Astrocyte (in vitro differentiated cells and primary cell): ENCODE measurements at regions not wholly inside any gene's neighbourhood (a gene's known extent, or its start where the extent isn't known, plus 50 kb on each side); places are given as distances from the start of the nearest gene placed in this dataset.

Source experiments
- DNase-seq: peaks from one replicate; pipeline ENCODE4 v3.0.0-alpha.2; 2010; ENCODE audit warnings: low read depth
- FAIRE-seq: peaks from 2 replicates; lab custom pipeline; 2011; peaks lifted over from hg19 to GRCh38; lab: Jason Lieb, UNC
- H2AFZ ChIP-seq: 2 replicates; pipeline ENCODE4 v1.6.0; 2012; ENCODE audit warnings: low read depth, low read length, inconsistent platforms
- H3K27ac ChIP-seq: 2 replicates; pipeline ENCODE4 v1.5.1; 2011; ENCODE audit warnings: low read depth, low read length, inconsistent platforms
- H3K27me3 ChIP-seq: 2 replicates; pipeline ENCODE4 v1.6.0; 2011; ENCODE audit warnings: low read length, inconsistent platforms; ENCODE audit not compliant: insufficient read depth
- H3K36me3 ChIP-seq: 2 replicates; pipeline ENCODE4 v1.5.1; 2011; ENCODE audit warnings: low read length, inconsistent platforms; ENCODE audit not compliant: insufficient read depth
- H3K4me1 ChIP-seq: 2 replicates; pipeline ENCODE4 v1.5.1; 2011; ENCODE audit warnings: low read length, inconsistent platforms; ENCODE audit not compliant: insufficient read depth
- H3K4me2 ChIP-seq: 2 replicates; pipeline ENCODE4 v1.6.0; 2012; ENCODE audit warnings: low read length, inconsistent platforms
- H3K4me3 ChIP-seq: 2 replicates; pipeline ENCODE4 v1.5.1; 2011; ENCODE audit warnings: low read depth, mild to moderate bottlenecking, low read length, inconsistent platforms; ENCODE audit not compliant: insufficient read depth
- H3K79me2 ChIP-seq: 2 replicates; pipeline ENCODE4 v1.6.0; 2012; ENCODE audit warnings: mild to moderate bottlenecking, low read length, inconsistent platforms; ENCODE audit not compliant: insufficient read depth
- H3K9ac ChIP-seq: 2 replicates; pipeline ENCODE4 v1.6.0; 2012; ENCODE audit warnings: mild to moderate bottlenecking, low read length, inconsistent platforms
- H3K9me3 ChIP-seq: 2 replicates; pipeline ENCODE4 v1.5.1; 2012; ENCODE audit warnings: low read depth, mild to moderate bottlenecking, low read length, inconsistent platforms; ENCODE audit not compliant: insufficient read depth
- H4K20me1 ChIP-seq: 2 replicates; pipeline ENCODE4 v1.6.0; 2012; ENCODE audit warnings: low read length, inconsistent platforms; ENCODE audit not compliant: insufficient read depth
- H3K27ac Mint-ChIP-seq: one replicate; pipeline ENCODE4 v1.8.0; 2021; ENCODE audit warnings: mild to moderate bottlenecking, mixed read lengths; ENCODE audit not compliant: unreplicated experiment
- H3K27me3 Mint-ChIP-seq: one replicate; pipeline ENCODE4 v1.8.0; 2021; ENCODE audit warnings: low read depth, mixed read lengths; ENCODE audit not compliant: unreplicated experiment
- H3K36me3 Mint-ChIP-seq: one replicate; pipeline ENCODE4 v1.8.0; 2021; ENCODE audit warnings: low read depth, mixed read lengths; ENCODE audit not compliant: unreplicated experiment
- H3K4me1 Mint-ChIP-seq: one replicate; pipeline ENCODE4 v1.8.0; 2021; ENCODE audit warnings: low read depth, mixed read lengths; ENCODE audit not compliant: unreplicated experiment
- H3K4me3 Mint-ChIP-seq: one replicate; pipeline ENCODE4 v1.8.0; 2021; ENCODE audit warnings: mild to moderate bottlenecking, moderate library complexity, mixed read lengths; ENCODE audit not compliant: unreplicated experiment
- H3K9me3 Mint-ChIP-seq: one replicate; pipeline ENCODE4 v1.8.0; 2021; ENCODE audit warnings: mild to moderate bottlenecking, mixed read lengths; ENCODE audit not compliant: unreplicated experiment
- CTCF ChIP-seq: IDR thresholded peaks from 2 replicates; pipeline ENCODE4 v1.5.1; 2011; ENCODE audit warnings: low read depth, mild to moderate bottlenecking, inconsistent platforms, low read length, moderate library complexity; ENCODE audit not compliant: insufficient read depth
- EZH2 ChIP-seq: IDR thresholded peaks from 2 replicates; pipeline ENCODE4 v1.6.1; 2012; ENCODE audit warnings: mild to moderate bottlenecking, low read length, inconsistent platforms; ENCODE audit not compliant: insufficient read depth

- TF ChIP-seq CTCF (no peak), EZH2 (no peak)
- Mint-ChIP-seq H3K4me3 (no peak overlapping the region), H3K27me3 (no peaks in the 10 kb centered on the region), H3K9me3 (peaks cover 3% of the 10 kb centered on the region), H3K4me1 (peaks cover 22% of the 10 kb centered on the region), H3K27ac (no peak overlapping the region), H3K36me3 (no peaks in the 10 kb centered on the region)
- H3K27ac ChIP-seq = no peak overlapping the region
- no peaks in the 10 kb centered on the region for H4K20me1 ChIP-seq
- peaks cover 2% of the 10 kb centered on the region for H3K27me3 ChIP-seq
- no peaks in the 10 kb centered on the region for H3K36me3 ChIP-seq
- DNase-seq = no peak
- H2AFZ ChIP-seq = no peak overlapping the region
- H3K4me3 ChIP-seq = no peak overlapping the region
- no peaks in the 10 kb centered on the region for H3K4me1 ChIP-seq
- no peaks in the 10 kb centered on the region for H3K9me3 ChIP-seq
- no peaks in the 10 kb centered on the region for H3K79me2 ChIP-seq
- no peak for FAIRE-seq
- H3K4me2 ChIP-seq = no peak overlapping the region
- H3K9ac ChIP-seq = no peak overlapping the region
Measured at GRCh38 chr10:62514079-62514693, 140.0 kb downstream of the ZNF365 start.

GRCh38 chr10:62517252-62517651, 143.1 kb downstream of the ZNF365 start:
- no peaks in the 10 kb centered on the region for H3K4me1 ChIP-seq
- peaks cover 2% of the 10 kb centered on the region for H3K27me3 ChIP-seq
- no peak overlapping the region for H3K4me3 Mint-ChIP-seq
- no peak overlapping the region for H3K4me2 ChIP-seq
- H3K9me3 ChIP-seq = no peaks in the 10 kb centered on the region
- no peak overlapping the region for H2AFZ ChIP-seq
- peaks cover 12% of the 10 kb centered on the region for H3K4me1 Mint-ChIP-seq
- H3K4me3 ChIP-seq = no peak overlapping the region
- no peaks in the 10 kb centered on the region for H3K79me2 ChIP-seq
- FAIRE-seq (no peak), DNase-seq (no peak)
- H3K36me3 ChIP-seq = no peaks in the 10 kb centered on the region
- no peaks in the 10 kb centered on the region for H3K36me3 Mint-ChIP-seq
- TF ChIP-seq EZH2 (no peak), CTCF (no peak)
- H3K9me3 Mint-ChIP-seq = peaks cover 3% of the 10 kb centered on the region
- H3K9ac ChIP-seq = no peak overlapping the region
- no peaks in the 10 kb centered on the region for H3K27me3 Mint-ChIP-seq
- H4K20me1 ChIP-seq = no peaks in the 10 kb centered on the region
- no peak overlapping the region for H3K27ac Mint-ChIP-seq
- H3K27ac ChIP-seq = no peak overlapping the region

- no peak overlapping the region for H2AFZ ChIP-seq
- no peak for FAIRE-seq
- H3K4me3 Mint-ChIP-seq = no peak overlapping the region
Measured at GRCh38 chr10:62527019-62527827, 153.1 kb downstream of the ZNF365 start.

More at GRCh38 chr10:62527019-62527827, 153.1 kb downstream of the ZNF365 start:
- Histone ChIP-seq H3K4me2 (no peak overlapping the region), H3K27ac (no peak overlapping the region), H3K4me1 (no peaks in the 10 kb centered on the region), H3K36me3 (no peaks in the 10 kb centered on the region), H3K9ac (no peak overlapping the region), H3K9me3 (no peaks in the 10 kb centered on the region), H4K20me1 (no peaks in the 10 kb centered on the region), H3K79me2 (no peaks in the 10 kb centered on the region), H3K27me3 (no peaks in the 10 kb centered on the region), H3K4me3 (no peak overlapping the region)
- TF ChIP-seq CTCF (no peak), EZH2 (no peak)
- Mint-ChIP-seq H3K36me3 (peaks cover 4% of the 10 kb centered on the region), H3K4me1 (peaks cover 10% of the 10 kb centered on the region), H3K9me3 (peaks cover 12% of the 10 kb centered on the region), H3K27ac (no peak overlapping the region), H3K27me3 (no peaks in the 10 kb centered on the region)
- DNase-seq = no peak
